Pulmonary artery endothelial cell (primary cell): ENCODE measurements at regions not wholly inside any gene's neighbourhood (a gene's known extent, or its start where the extent isn't known, plus 50 kb on each side); places are given as distances from the start of the nearest gene placed in this dataset.
"Not testable (repeated sequence)": the region's sequence is repeated elsewhere in the genome, so short reads cannot be mapped to it uniquely, and the experiment has no call there.

Source experiments
- DNase-seq: peaks from one replicate; pipeline ENCODE4 v3.0.0-alpha.2; 2011; ENCODE audit warnings: low read depth, low spot score

DNA sequence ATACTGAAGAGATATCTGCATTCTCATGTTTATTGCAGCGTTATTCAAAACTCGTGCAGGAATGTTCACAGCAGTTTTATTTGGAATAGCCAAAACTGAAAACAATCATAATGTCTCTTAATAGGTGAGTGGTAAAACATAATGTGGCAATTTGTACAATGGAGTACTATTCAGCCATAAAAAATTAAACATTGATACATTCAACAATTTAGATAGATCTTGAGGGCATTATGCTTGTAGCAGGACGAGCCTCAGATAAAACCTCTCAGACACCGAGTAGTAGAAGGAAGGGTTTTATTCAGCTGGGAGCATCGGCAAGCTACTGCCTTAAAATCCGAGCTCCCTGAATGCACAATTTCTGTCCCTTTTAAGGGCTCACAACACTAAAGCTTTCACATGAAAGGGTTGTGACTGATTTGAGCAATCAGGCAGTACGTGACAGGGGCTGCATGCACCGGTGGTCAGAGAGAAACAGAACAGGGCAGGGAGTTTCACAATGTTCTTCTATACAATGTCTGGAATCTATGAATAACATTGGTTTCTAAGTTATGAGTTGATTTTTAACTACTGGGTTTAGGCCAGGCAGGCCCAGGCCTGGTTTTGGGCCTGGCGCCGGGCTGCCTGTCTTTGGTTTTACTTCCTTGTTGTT, 195.3 kb upstream of the PRSS16 start:
- DNase-seq: not testable (repeated sequence)

DNA sequence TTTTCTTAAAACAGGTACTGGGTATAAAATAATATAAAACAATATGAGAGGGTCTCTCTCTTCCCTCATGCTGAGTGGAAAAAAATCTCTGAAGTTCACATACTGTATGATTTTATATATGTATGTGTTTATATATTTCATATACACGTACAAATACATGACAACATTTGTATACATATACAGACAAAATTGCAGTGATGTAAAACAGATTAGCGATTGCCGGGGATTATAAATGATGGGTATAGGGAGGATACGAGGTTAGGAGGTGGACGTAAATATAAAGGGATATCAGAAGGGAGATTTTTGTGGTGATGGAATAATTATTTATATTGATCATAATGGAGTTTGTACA, 194.8 kb upstream of the PRSS16 start:
- DNase-seq: no peak

DNA sequence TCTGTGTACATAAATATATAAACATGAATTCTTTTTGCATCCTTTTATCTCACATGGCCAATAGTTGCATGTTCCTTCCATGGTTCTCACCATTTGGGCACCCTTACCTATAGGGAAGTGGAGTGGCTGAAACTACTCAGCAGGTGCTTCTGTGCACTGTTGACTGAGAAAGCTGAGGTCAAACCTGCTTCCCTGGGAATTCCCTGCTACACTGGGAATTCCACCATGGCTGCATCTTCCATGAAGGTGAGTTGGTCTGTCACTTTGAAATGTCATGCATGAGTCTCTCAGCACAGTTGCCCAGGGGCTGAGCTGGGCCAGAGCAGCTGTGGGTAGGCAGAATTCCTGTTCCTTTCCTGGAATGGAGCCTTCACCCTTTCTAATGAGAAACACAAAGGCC, 193.8 kb upstream of the PRSS16 start:
- no peak for DNase-seq

DNA sequence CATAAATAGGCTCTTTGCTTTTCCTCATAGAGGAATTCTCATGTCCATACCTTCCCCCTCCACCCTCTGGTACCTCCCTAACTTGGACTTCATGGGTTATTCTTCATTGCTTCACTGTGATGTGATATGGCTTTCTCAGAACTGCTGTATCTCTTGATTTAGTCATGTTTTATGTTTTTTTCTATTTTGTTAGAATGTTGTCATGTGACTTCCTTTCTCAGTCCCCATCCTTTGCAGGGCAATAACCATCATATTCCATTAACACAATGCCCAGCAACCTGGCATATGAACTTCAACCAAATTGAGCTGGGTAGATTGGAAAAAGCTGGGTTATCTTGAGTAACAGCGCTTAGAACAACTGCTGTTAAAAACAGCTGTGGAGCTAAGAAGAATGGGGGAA, 190.9 kb upstream of the PRSS16 start:
- no peak for DNase-seq

DNA sequence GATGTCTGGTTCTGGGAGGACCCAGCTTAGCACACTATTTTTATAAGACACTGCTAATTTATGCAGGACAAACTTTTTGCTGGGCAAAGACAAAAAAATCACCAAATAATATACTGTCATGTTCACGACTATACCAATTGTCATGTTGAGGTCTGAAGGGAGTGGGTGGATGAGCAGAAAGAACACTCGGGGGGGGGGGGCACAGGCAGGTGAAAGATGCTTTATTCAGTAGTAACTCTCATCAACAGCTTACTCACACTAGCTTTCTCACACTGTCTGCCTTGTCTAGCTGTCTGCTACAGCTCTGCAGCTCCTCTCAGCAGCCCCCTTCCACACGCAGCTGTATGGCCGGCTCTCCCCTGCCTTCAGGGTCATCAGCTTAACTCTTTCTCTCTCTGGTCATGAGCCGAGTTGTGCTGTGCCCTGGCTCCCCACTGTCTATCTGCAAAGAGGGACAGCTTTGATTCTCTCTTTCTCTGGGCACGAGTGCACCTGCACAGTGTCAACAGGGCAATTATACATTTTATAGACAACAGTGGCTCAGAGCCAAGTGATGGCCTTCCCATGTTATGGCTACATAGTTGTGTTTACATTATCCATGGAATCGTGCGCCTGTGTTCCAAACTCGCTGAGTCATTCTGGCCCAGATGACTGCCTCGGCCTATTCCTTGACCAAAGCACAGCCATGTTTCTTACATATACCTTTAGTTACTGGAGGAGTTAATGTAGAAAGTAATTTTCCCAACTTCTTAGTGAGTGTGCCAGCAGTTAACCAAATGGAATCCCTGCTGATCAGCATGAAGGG, 187.7 kb upstream of the PRSS16 start:
- DNase-seq: no peak

DNA sequence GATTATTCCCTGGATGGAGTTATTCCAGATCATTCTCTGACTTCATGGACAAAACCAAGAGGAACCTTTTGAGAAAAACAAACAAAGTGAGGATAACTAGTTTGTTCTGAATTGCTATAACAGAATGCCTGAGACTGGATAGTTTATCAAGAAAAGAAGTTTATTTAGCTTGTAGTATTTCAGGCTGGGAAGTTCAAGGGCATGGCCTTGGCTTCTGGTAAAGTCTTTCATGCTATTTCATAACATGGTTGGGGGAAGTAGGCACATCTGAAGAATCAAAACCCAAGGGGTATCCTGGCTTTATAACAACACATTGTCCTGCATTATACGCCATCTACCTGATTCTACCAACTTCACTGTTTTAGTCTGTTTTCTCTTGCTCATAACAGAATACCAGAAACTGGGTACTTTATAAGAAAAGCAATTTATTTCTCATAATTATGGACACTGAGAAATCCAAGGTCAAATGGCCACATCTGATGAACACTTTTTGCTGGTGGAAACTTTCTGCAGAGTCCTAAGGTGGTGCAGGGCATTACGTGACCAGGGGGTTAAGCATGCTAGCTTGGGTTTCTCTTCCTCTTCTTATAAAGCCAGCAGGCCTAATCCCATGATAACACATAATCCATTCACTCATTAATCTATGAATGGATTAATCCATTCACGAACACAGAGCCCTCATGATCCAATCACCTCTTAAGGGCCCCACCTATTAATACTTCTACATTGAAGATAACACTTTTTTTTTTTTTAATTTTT, 186.1 kb upstream of the PRSS16 start:
- DNase-seq: no peak

DNA sequence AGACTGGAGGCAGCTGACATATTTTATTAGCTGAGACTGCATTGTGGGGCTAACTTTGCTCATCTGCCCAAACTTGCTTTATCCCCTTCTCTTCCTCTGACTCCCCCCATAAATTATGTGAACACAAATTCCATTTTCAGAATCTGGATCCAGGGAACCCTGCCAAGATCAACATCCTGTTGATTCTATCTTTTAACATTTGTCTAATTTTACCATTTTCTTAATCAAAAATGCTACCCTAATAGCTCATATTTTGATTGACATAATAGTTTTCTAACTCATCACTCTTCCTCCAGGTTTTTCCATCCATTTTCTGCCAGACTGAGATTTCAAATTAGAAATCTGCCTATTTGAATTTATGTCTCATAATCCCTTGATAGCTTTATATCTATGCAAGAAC, 184.7 kb upstream of the PRSS16 start:
- no peak for DNase-seq

DNA sequence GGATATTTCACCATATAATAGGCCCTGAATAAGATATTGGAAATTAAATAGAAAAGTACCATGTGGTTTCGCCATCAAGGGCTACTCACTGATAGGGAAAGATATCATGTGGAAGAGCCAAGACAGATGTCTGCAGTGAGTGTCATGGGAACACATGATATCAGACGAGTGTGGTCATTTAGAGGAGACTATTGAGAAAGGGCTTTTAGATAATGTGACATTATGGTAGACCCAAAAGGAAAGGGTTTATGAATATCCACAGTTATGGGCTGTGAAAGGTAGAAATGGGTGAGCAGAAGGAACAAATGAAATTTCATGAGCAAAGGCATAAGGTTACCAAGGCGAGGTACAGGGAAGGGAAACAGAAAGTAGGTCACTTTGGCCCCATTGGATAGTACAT, 182.3 kb upstream of the PRSS16 start:
- DNase-seq: no peak

DNA sequence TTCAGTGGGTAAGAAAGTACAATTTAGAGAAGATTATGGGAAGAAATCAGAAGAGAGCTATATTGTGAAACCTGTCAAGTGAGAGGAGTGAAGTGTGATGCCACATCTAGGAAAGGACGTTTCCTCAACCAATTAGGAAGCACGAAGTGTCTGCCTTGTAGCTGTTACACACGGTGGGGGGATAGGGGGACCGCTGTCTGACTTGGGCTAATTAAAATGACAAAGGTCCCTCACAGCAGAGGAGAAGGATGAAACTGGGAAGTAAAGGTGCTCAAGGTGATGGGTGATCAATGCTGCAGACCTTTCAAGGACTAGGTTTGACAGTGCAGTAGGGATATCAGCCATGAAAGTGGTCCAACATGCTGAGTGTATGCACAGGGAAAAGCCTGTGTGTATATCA, 181.1 kb upstream of the PRSS16 start:
- no peak for DNase-seq

DNA sequence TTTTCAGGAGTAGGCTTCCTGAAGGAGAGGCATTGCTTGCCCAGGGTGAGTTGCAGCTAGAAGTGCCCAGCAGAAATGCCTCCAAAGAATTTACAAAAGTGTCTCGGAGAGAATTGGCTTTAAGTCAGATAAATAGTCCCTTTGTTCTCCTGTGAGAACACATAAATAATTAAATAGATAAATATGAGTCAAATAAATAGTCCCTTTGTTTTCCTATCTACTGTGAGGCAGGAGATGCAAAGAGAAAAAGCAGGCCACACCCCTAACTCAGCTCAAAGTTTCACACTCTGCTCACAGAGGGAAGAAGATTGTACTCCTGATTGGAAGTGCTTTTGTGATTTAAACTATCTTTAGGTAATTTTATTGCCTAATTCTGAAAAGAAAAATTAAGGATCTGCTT, 180.7 kb upstream of the PRSS16 start:
- DNase-seq: no peak

DNA sequence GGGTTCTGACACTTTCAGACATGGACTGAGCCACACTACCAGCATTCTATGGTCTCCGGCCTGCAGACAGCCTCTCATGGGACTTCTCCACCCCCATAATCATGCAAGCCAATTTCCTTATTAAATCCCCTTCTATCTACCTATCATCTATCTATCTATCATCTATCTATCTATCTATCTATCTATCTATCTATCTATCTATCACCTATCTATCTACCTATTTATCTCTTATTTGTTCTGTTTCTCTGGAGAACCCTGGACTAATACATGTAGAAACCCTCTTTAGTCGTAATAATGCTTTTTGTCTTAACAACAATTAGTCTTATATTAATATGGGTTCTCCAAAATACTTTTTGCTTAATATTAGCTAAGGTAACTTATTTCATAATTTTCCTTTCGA, 174.1 kb upstream of the PRSS16 start:
- DNase-seq: no peak

DNA sequence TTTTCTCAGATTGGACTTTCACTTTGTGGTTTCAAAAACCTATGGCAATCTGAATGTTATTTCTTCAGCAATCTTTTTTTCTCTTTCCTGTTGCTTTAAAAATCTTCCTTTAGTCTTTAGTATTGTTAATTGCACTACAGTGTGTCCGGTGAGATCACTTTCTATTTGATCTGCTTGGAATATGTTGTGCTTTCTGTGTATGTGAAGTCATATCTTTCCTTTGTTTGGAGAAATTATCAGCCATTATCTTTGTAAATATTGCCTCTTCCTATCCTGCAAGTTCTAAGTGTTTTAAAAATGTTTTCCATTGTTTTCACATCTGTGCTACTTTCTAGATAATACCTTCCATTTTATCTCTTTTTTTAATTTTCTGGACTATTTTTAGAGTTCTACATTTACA, 171.4 kb upstream of the PRSS16 start:
- DNase-seq: no peak

DNA sequence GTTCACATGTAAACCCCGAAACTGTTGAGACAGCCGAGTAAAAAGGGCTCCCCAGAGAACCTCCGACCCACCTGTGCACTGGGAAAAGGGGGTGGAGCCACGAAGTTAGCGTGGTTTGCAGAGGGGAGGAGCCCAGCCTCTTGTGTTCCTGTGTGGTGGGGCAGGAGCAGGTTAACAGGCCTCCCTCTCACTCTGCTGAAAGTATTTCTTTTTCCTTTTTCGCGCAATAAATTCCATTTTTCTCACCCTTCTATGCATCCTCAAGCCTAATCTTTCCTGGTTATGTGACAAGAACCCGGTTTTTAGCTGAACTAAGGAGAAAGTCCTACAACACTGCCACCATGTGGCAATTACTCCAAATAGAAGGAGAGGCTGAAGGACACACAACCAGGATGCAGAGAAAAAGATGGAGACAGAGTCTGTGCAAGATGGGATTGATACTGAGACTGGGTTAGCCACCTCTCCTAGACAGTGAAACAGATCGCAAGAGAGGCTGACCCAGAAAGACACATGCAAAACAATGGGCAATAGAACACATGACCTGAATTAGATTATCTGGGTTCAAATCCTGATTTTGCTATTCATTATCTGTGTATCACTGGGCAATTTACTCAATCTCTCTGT, 168.7 kb upstream of the PRSS16 start:
- no peak for DNase-seq

DNA sequence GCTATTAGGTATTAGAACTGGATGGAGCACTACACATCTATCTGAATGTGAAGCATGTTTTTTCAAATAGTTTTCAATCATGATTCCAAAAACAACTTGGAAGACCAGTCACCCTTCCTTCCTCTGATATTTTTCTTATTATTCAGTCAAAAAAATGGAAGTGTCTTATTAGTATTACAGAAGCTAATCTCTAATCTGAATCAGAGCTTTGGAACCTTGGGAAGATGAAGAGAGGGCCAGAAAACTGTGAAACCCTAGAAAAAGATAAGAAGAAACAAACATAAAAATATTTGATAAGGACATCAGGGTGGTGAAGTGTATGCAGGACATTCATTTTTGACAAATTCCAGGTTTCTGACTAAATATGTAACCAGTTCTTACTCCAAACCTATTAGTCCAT, 166.3 kb upstream of the PRSS16 start:
- no peak for DNase-seq

DNA sequence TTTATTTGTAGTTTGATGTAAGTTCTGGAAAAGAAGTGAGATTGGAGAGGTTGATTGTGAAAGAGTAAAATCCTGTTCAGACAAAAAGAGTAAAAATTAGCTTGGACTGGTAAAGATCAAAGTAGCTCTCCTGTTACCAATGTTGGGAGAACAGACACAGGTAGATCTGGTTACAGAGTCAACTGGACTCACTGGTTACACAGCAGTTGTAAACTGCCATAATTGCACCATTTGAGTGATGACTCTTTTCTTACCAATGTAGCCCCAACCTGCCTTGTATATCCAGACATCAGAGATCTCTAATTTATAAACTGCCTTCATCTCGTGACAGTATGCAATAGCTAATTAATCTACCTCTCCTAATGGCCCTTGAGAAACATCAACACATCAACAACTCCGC, 165.6 kb upstream of the PRSS16 start:
- no peak for DNase-seq

DNA sequence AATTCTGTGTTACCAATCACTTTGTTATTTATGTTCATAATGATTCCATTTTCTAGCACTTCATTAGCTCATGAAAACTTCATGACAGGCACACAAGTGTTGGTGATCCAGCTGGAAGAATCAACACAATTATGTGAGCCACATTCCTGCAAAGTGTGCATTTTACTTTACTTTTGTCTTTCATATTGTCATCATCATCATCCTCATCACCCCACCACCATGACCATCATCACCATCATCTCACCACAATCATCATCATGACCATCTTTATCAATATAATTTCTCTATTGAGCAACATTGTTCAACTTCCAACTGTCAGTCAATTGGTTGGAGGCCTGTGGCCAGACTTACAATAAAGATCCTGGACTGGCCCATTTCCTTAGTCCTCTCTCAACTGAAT, 159.4 kb upstream of the PRSS16 start:
- DNase-seq: no peak

DNA sequence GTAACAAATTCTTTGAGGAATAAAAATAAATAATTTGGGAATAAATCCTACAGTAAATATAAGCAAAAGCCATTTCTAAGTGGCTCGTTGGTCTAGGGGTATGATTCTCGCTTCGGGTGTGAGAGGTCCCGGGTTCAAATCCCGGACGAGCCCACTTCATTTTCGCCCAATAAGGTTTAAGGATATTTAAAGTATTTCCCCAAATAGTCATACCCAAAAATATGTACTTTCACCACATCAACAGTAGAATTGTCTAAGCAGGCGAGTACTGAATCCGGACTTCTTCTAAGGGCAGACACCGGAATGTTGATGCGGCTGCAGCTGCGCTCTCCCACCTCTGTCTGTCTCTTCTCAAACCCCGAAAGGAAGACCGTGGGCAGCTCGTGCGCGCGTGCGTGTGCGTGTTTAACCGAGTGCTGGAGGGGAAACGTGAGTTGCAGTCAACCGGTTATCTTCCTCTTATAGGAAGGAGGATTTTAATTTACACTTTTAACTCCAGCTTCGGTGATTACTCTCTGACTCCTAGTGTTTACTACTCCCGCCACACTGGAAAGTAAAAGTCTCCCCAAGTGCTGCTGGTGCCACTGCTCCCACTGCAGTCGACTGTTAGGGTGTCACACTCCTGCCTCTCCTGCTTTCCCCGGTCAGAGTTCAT, 155.7 kb upstream of the PRSS16 start:
- no peak for DNase-seq

DNA sequence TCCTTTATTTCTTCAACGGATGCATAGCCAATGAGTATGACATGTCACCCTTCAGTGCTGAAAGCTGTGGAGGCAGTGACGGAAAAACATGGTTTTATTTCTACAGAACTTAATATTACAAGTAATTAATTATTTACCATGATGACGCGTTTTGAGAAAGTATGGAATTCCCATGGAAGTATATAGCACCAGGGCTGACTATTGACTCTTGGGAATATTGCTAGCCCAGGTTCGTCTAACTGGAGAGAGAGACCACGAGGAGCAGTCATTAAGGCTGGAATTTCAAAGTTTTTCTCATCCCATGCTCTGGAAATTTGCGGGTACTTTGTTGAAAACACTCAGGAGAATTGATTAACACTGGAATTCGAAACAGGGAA, 155.2 kb upstream of the PRSS16 start:
- no peak for DNase-seq

DNA sequence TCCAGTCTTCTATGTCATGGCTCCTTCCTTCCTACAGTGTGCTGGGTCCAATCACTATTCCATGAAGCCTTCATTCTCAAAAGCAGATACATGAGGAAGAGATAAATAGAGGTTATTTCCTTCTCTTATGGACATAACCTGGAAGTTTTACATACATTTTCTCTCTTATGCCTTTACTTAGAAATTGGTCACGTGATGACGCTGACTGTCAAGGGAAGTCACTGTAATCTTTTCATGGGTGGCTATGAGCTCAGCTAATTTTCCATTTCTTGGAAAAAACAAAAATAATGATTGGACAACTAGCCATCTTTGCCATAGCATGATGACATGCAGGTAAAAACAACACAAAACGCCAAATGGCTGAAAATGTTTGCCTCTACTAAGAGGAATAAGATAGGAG, 151.6 kb upstream of the PRSS16 start:
- DNase-seq: no peak

DNA sequence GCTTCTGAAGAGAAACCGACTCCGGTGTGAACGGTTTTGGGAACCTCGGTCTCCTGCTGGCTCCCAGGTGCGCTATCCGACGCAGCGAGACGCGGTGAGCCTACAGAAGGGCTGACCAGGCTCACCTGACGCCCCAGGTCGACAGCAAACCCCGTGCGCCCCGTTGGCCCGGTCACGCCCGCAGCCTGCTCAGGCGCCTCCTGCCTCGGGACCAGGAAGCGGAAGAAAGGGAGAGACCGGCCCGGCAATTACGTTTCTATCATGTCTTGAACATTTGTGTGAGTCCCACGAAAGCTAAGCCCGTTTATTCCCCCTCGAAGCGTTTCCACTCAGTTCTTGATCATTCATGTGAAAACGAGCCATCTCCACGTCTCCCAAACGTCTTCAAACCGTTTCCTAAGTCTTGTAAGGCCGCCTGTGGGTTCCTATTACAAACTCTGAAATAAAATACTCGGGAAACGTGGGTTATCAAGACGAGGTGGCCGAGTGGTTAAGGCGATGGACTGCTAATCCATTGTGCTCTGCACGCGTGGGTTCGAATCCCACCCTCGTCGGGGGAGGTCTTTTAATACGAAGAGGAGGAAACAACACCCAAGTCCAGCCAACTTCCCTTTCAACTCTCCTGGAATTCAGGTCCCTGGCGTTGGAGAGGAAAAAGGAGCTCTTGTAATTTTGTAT, 150.5 kb upstream of the PRSS16 start:
- DNase-seq: no peak

DNA sequence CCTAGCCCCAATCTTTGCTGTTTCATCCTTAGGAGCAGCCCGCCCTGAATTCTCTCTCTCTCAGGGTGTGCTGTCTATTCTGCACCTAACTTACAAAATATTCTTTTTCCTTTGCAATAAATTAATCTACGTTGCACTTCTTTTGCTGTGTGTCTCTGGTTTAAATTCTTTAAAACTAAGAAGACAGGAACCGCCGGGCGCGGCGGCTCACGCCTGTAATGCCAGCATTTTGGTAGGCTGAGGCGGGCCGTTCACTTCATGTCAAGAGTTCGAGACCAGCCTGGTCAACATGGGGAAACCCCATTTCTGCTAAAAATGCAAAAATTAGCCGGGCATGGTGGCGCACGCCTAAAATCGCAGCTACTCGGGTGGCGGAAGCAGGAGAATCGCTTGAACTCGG, 148.5 kb upstream of the PRSS16 start:
- DNase-seq: no peak
